K562 (cell line): ENCODE measurements at regions not wholly inside any gene's neighbourhood (a gene's known extent, or its start where the extent isn't known, plus 50 kb on each side); places are given as distances from the start of the nearest gene placed in this dataset.

Source experiments
- ATAC-seq: fragments of 200-7000 bp; cut with Tn5 transposase; 3 replicates; pipeline ENCODE4 v1.9.1; 2020; ENCODE audit warnings: moderate library complexity
- BruUV-seq: library from RNA; stranded (reverse); fragments of 400-500 nt; replicated peaks from 2 replicates; lab custom pipeline; 2021; lab: Mats Ljungman, UMichigan
- CTCF ChIA-PET: fragments of 300-600 bp; formaldehyde crosslinking; extraction: SDS; loops from one replicate; lab custom pipeline; 2021; ENCODE audit warnings: low intra/inter-chr PET ratio; lab: Yijun Ruan, JAX
- POLR2A ChIA-PET: fragments of 300-600, 350-650 bp; sonication (Branson Sonifier 250); formaldehyde crosslinking; extraction: SDS; loops from one replicate; lab custom pipeline; 2021; ENCODE audit warnings: antibody characterized with exemption, inconsistent platforms; lab: Yijun Ruan, JAX
- DNase-seq, 4 experiments: peaks; one replicate each; pipeline versions ENCODE4 v3.0.0 to v3.0.0-alpha.2; 2011 to 2018; ENCODE audit warnings: low spot score in 3 of 4, mixed read lengths in 3 of 4; ENCODE audit errors: extremely low read depth in 1 of 4
- FAIRE-seq: peaks from 2 replicates; lab custom pipeline; 2011; peaks lifted over from hg19 to GRCh38; lab: Jason Lieb, UNC
- H2AFZ ChIP-seq: 2 replicates; pipeline ENCODE4 v1.6.0; 2011; ENCODE audit warnings: low read depth, low read length, control low read depth, inconsistent platforms
- H3K27ac ChIP-seq: fragments of 200-600 bp; 3 replicates; pipeline ENCODE4 v1.8.0; 2011; ENCODE audit warnings: low read depth, mild to moderate bottlenecking, control low read depth, inconsistent platforms, low read length, moderate library complexity, mixed read lengths; ENCODE audit errors: extremely low read depth
- H3K27me3 ChIP-seq, 2 experiments: fragments of 300-600 bp in 1 of 2; 2 replicates in 1 of 2; 3 replicates in 1 of 2; pipeline versions ENCODE4 v1.6.0 to v1.8.0; 2011; ENCODE audit warnings: inconsistent platforms in 2 of 2, low read length in 2 of 2, mild to moderate bottlenecking in 1 of 2, mixed read lengths in 1 of 2, moderate library complexity in 1 of 2; ENCODE audit not compliant: control insufficient read depth in 2 of 2, insufficient read depth in 2 of 2
- H3K36me3 ChIP-seq: fragments of 300-600 bp; 3 replicates; pipeline ENCODE4 v1.8.0; 2011; ENCODE audit warnings: mild to moderate bottlenecking, low read length, inconsistent platforms; ENCODE audit not compliant: control insufficient read depth, insufficient read depth
- H3K4me1 ChIP-seq, 2 experiments: fragments of 200-600 bp in 1 of 2; replicated peaks in 1 of 2; 2 replicates in 1 of 2; 3 replicates in 1 of 2; pipeline versions ENCODE4 v1.5.1 to v1.8.0; 2011; ENCODE audit warnings: inconsistent platforms in 2 of 2, low read length in 2 of 2, mild to moderate bottlenecking in 1 of 2, mixed read lengths in 1 of 2, moderate library complexity in 1 of 2; ENCODE audit not compliant: control insufficient read depth in 2 of 2, insufficient read depth in 2 of 2
- H3K4me2 ChIP-seq: 2 replicates; pipeline ENCODE4 v1.6.1; 2011; ENCODE audit warnings: low read length, control low read depth, inconsistent platforms, mixed read lengths; ENCODE audit not compliant: insufficient read depth
- H3K4me3 ChIP-seq: fragments of 200-600 bp; sonication (generic), shearing (Covaris generic); 2 replicates; pipeline ENCODE4 v1.5.1; 2016; ENCODE audit warnings: control low read depth, inconsistent platforms
- H3K79me2 ChIP-seq: fragments of 200-600 bp; 3 replicates; pipeline ENCODE4 v1.8.0; 2011; ENCODE audit warnings: low read length, inconsistent platforms; ENCODE audit not compliant: control insufficient read depth, insufficient read depth
- H3K9ac ChIP-seq, 2 experiments: 2 replicates each; pipeline versions ENCODE4 v1.6.0 to v1.6.1; 2011; ENCODE audit warnings: low read depth in 2 of 2, low read length in 2 of 2, control low read depth in 1 of 2, inconsistent platforms in 1 of 2, mild to moderate bottlenecking in 1 of 2, mixed read lengths in 1 of 2; ENCODE audit not compliant: insufficient read depth in 1 of 2
- H3K9me1 ChIP-seq: one replicate; pipeline ENCODE4 v1.6.0; 2011; ENCODE audit warnings: inconsistent platforms, mild to moderate bottlenecking, low read length, moderate library complexity; ENCODE audit not compliant: control insufficient read depth, insufficient read depth
- H3K9me3 ChIP-seq: replicated peaks from 2 replicates; pipeline ENCODE4 v1.5.1; 2011; ENCODE audit warnings: low read depth, low read length, inconsistent platforms; ENCODE audit not compliant: control insufficient read depth, insufficient read depth
- H4K20me1 ChIP-seq: replicated peaks from 2 replicates; pipeline ENCODE4 v1.6.1; 2011; ENCODE audit warnings: low read length, inconsistent platforms, mixed read lengths; ENCODE audit not compliant: control insufficient read depth, insufficient read depth
- FOXJ3 ChIP-seq: sonication (generic); formaldehyde crosslinking; IDR thresholded peaks from 2 replicates; pipeline ENCODE4 v1.4.0; 2020; ENCODE audit warnings: mild to moderate bottlenecking, missing genetic modification reagents
- KLF13 ChIP-seq: fragments of 450-650 bp; IDR thresholded peaks from 2 replicates; pipeline ENCODE4 v1.6.1; 2016; ENCODE audit warnings: missing genetic modification characterization, low read depth, mild to moderate bottlenecking, missing compliant biosample characterization, moderate library complexity, borderline replicate concordance
- POLR3G ChIP-seq: IDR thresholded peaks from 2 replicates; pipeline ENCODE4 v1.6.1; 2011; ENCODE audit not compliant: insufficient read length, insufficient replicate concordance; ENCODE audit errors: extremely low read depth
- PTBP1 ChIP-seq: fragments of 200-400 bp; formaldehyde crosslinking; IDR thresholded peaks from 2 replicates; pipeline ENCODE4 v1.6.1; 2017; ENCODE audit warnings: low read depth, low read length
- SLC30A9 ChIP-seq: fragments of 250-450 bp; sonication (Bioruptor Pico); IDR thresholded peaks from 2 replicates; pipeline ENCODE4 v1.8.0; 2022; ENCODE audit warnings: mild to moderate bottlenecking, moderate library complexity
- TSC22D4 ChIP-seq: fragments of 450-650 bp; IDR thresholded peaks from 2 replicates; pipeline ENCODE4 v1.6.1; 2016; ENCODE audit warnings: missing genetic modification characterization, missing biosample characterization, control low read depth
- ZFP30 ChIP-seq: fragments of 250-450 bp; sonication (Bioruptor Pico); IDR thresholded peaks from 2 replicates; pipeline ENCODE4 v1.8.0; 2022; ENCODE audit warnings: moderate library complexity, mild to moderate bottlenecking, inconsistent platforms, borderline replicate concordance
- ZNF263 ChIP-seq: sonication (generic); formaldehyde crosslinking; IDR thresholded peaks from 2 replicates; pipeline ENCODE4 v1.8.0; 2022; ENCODE audit warnings: mild to moderate bottlenecking, missing genetic modification reagents, borderline replicate concordance
- WGBS: fragments of 100-300 bp; shearing (Covaris generic); methylation state at CpG from one replicate; pipeline ENCODE4 v1.1.6; 2016; ENCODE audit warnings: low coverage, mixed read lengths; ENCODE audit not compliant: insufficient coverage; ENCODE audit errors: missing lambda C conversion rate; 5-methylcytosine and 5-hydroxymethylcytosine counted together
- in situ Hi-C: fragments of 300-500 bp; cut with MboI; formaldehyde crosslinking; loops from 4 replicates; pipeline ENCODE4 v1.15.0; 2018; ENCODE audit warnings: inconsistent platforms, mixed read lengths
- intact Hi-C: fragments of 100-400 bp; cut with micrococcal nuclease; formaldehyde crosslinking; loops from 2 replicates; pipeline ENCODE4 v1.14.2; 2022

DNA sequence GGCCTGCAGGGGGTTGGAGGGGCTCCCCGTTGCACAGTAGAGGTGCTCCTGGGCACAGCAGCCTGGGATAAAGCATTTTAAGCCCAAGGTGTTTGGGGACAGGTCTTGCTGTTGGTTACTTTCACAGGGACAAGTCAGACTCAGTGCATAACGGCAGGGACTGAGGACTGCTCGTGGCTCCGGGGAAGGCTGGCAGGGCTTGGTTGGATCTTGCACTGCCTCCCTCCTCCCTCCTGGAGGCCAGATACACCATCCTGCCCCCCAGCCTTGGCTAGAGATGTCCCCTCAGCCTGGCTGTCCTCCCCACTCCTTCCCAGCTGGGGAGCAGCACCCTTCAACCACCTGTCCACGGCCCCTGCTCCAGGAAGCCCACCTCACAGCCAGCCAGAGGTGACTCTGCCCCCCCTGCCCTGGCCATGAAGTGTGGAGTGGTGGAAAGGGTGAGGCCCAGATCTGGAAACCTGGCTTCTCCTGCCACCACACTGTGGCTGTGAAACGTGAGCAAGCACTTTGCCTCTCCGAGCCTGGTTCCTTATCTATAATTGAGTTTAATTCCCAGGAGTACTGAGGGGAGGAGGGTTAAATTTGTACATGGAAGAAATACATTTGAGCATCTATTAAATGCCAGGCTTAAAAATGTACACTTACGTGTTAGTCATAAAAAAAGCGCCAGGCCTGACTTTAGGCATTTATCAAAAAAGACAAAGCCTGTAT is 67.1 kb upstream of the TAF1B start:
- DNase-seq (no peak), ATAC-seq (no peak), FAIRE-seq (no peak)
- Histone ChIP-seq H2AFZ (no peak overlapping the region), H3K9me3 (no peaks in the 10 kb centered on the region), H3K4me3 (no peak overlapping the region), H3K36me3 (no peaks in the 10 kb centered on the region), H4K20me1 (0 out of 2 replicates have a peak, but pooled peaks cover 3% of the 10 kb centered on the region), H3K9me1 (peaks cover 4% of the 10 kb centered on the region), H3K79me2 (no peaks in the 10 kb centered on the region), H3K4me2 (no peak overlapping the region), H3K4me1 (peaks cover 2 to 34% of the 10 kb centered on the region in 2 experiments; a peak in 2 of 5 replicates), H3K27me3 (peaks cover 0 to 4% of the 10 kb centered on the region in 2 experiments; a peak in 2 of 5 replicates), H3K9ac (peak overlapping the region in 1 of 2 experiments; percentile 33; a peak in 1 of 4 replicates), H3K27ac (no peak overlapping the region; the same call in 2 of the 3 replicates)
- intact Hi-C loops: loop anchor here (10.0 kb wide), 1 partner anchor 291 kb away; no protein-coding TSS in a partner anchor
- 8% methylated on average over 9 of the region's 9 CpGs for WGBS
- CTCF ChIA-PET: no interaction called here
- no TSS peak for BruUV-seq
- POLR2A ChIA-PET: no interaction called here
- TF ChIP-seq ZFP30: no peak
- no peak for TF ChIP-seq FOXJ3
- TF ChIP-seq POLR3G: no peak
- no peak for TF ChIP-seq TSC22D4 (tag)
- no peak for TF ChIP-seq KLF13 (tag)
- peak; percentile 48; the same call in 1 of the 2 replicates for TF ChIP-seq ZNF263 (CRISPR knock-in tag)
- TF ChIP-seq PTBP1: no peak
- no peak for TF ChIP-seq SLC30A9 (CRISPR knock-in tag)
- in situ Hi-C loops: no loop called here
